ENCODE measurements at regions not wholly inside any gene's neighbourhood (a gene's known extent, or its start where the extent isn't known, plus 50 kb on each side); places are given as distances from the start of the nearest gene placed in this dataset.

DNA sequence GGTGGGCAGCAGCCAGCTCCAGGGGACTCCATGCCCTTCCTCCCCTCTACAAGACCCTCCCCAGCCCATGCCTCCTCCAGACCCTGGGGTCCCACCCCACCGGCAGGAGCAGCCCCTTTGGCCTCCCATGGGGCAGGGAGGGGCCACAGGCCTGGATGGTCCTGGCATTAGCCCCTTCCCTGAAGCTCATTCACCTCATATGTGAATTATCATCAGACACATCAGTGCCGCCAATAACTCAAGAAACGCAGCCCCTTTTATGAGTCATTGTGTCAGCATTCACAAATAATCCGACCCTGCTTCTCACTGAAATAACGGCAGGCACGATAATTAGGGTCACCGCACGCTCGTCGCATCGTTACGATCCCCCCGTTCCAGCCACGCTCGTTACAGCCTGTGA, 124.2 kb downstream of the BRD1 start:
- TF ChIP-seq, protein P1, sequence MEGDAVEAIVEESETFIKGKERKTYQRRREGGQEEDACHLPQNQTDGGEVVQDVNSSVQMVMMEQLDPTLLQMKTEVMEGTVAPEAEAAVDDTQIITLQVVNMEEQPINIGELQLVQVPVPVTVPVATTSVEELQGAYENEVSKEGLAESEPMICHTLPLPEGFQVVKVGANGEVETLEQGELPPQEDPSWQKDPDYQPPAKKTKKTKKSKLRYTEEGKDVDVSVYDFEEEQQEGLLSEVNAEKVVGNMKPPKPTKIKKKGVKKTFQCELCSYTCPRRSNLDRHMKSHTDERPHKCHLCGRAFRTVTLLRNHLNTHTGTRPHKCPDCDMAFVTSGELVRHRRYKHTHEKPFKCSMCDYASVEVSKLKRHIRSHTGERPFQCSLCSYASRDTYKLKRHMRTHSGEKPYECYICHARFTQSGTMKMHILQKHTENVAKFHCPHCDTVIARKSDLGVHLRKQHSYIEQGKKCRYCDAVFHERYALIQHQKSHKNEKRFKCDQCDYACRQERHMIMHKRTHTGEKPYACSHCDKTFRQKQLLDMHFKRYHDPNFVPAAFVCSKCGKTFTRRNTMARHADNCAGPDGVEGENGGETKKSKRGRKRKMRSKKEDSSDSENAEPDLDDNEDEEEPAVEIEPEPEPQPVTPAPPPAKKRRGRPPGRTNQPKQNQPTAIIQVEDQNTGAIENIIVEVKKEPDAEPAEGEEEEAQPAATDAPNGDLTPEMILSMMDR (IDR thresholded peaks at IDR 0.05; ENCODE audit: low read depth, low read length, poor library complexity, severe bottlenecking): no peak
- TF ChIP-seq EZH2phosphoT487 (IDR thresholded peaks at IDR 0.05; ENCODE audit: borderline replicate concordance, low read length): no peak
